GM18517 (cell line): ENCODE measurements at regions not wholly inside any gene's neighbourhood (a gene's known extent, or its start where the extent isn't known, plus 50 kb on each side); places are given as distances from the start of the nearest gene placed in this dataset.
"Not testable (repeated sequence)": the region's sequence is repeated elsewhere in the genome, so short reads cannot be mapped to it uniquely, and the experiment has no call there.

Experiments
- ATAC-seq: cut with Tn5 transposase; IDR thresholded peaks from one replicate; pipeline ENCODE4 v1.9.1; 2021; ENCODE audit warnings: mild to moderate bottlenecking, moderate library complexity; ENCODE audit not compliant: unreplicated experiment

GRCh38 chr14:105882011-105882410 is 355.6 kb downstream of the TMEM121 start:
- not testable (repeated sequence) for ATAC-seq

- ATAC-seq: no peak
These were observed 356.2 kb downstream of the TMEM121 start for GRCh38 chr14:105882626-105883025.

GRCh38 chr14:105883066-105884005 is 357.0 kb downstream of the TMEM121 start:
- no peak for ATAC-seq

- ATAC-seq: not testable (repeated sequence)
These were observed 357.9 kb downstream of the TMEM121 start for GRCh38 chr14:105884192-105884807.

- no peak for ATAC-seq
These were observed 358.5 kb downstream of the TMEM121 start for GRCh38 chr14:105884808-105885281.

- no peak for ATAC-seq
These were observed 359.4 kb downstream of the TMEM121 start for GRCh38 chr14:105885561-105886320.

- ATAC-seq: not testable (repeated sequence)
These were observed 360.4 kb downstream of the TMEM121 start for GRCh38 chr14:105886791-105887191.

GRCh38 chr14:105887692-105888091 is 361.3 kb downstream of the TMEM121 start:
- no peak for ATAC-seq

- ATAC-seq: no peak
These were observed 361.8 kb downstream of the TMEM121 start for GRCh38 chr14:105888151-105888550.

- no peak for ATAC-seq
These were observed 362.6 kb downstream of the TMEM121 start for GRCh38 chr14:105888784-105889665.

- ATAC-seq: no peak
These were observed 363.5 kb downstream of the TMEM121 start for GRCh38 chr14:105889666-105890473.

GRCh38 chr14:105890474-105891220 is 364.3 kb downstream of the TMEM121 start:
- ATAC-seq: no peak

GRCh38 chr14:105891221-105891602 is 364.8 kb downstream of the TMEM121 start:
- ATAC-seq: no peak

GRCh38 chr14:105891631-105892452 is 365.5 kb downstream of the TMEM121 start:
- no peak for ATAC-seq

GRCh38 chr14:105892453-105893441 is 366.4 kb downstream of the TMEM121 start:
- ATAC-seq: not testable (repeated sequence)

- not testable (repeated sequence) for ATAC-seq
These were observed 367.3 kb downstream of the TMEM121 start for GRCh38 chr14:105893686-105894085.
